H9 (cell line): ENCODE measurements at regions not wholly inside any gene's neighbourhood (a gene's known extent, or its start where the extent isn't known, plus 50 kb on each side); places are given as distances from the start of the nearest gene placed in this dataset.
"Not testable (repeated sequence)": the region's sequence is repeated elsewhere in the genome, so short reads cannot be mapped to it uniquely, and the experiment has no call there.

Experiments
- DNase-seq: peaks from one replicate; pipeline ENCODE4 v3.0.0-alpha.2; 2017
- H2AFZ ChIP-seq: one replicate; pipeline ENCODE4 v1.6.1; 2013; ENCODE audit warnings: mild to moderate bottlenecking, low read length, control low read depth, moderate library complexity
- H2AK5ac ChIP-seq: 2 replicates; pipeline ENCODE4 v1.6.1; 2013; ENCODE audit warnings: low read length, control low read depth, mixed read lengths; ENCODE audit not compliant: insufficient read length
- H2BK120ac ChIP-seq: one replicate; pipeline ENCODE4 v1.6.1; 2013; ENCODE audit warnings: low read depth, mild to moderate bottlenecking, low read length, control low read depth, inconsistent platforms; ENCODE audit not compliant: poor library complexity, severe bottlenecking
- H2BK12ac ChIP-seq: 2 replicates; pipeline ENCODE4 v1.6.1; 2013; ENCODE audit warnings: low read length, control low read depth, mixed read lengths, low read depth; ENCODE audit not compliant: insufficient read length
- H2BK15ac ChIP-seq: 2 replicates; pipeline ENCODE4 v1.6.1; 2013; ENCODE audit warnings: low read depth, low read length, control low read depth
- H2BK20ac ChIP-seq: one replicate; pipeline ENCODE4 v1.6.1; 2013; ENCODE audit warnings: low read depth, mild to moderate bottlenecking, low read length, control low read depth, inconsistent platforms; ENCODE audit not compliant: poor library complexity, severe bottlenecking
- H2BK5ac ChIP-seq: 2 replicates; pipeline ENCODE4 v1.6.1; 2013; ENCODE audit warnings: low read length, control low read depth, mixed read lengths; ENCODE audit not compliant: insufficient read length
- H3K14ac ChIP-seq: 2 replicates; pipeline ENCODE4 v1.6.1; 2013; ENCODE audit warnings: low read length, control low read depth; ENCODE audit not compliant: insufficient read depth
- H3K18ac ChIP-seq: 2 replicates; pipeline ENCODE4 v1.6.1; 2013; ENCODE audit warnings: low read depth, mild to moderate bottlenecking, mixed read lengths, low read length, control low read depth; ENCODE audit not compliant: insufficient read length
- H3K23ac ChIP-seq: 2 replicates; pipeline ENCODE4 v1.6.1; 2013; ENCODE audit warnings: low read length, control low read depth, mixed read lengths, low read depth; ENCODE audit not compliant: insufficient read length
- H3K23me2 ChIP-seq: 2 replicates; pipeline ENCODE4 v1.6.1; 2013; ENCODE audit warnings: low read depth, mild to moderate bottlenecking, mixed read lengths, low read length, control low read depth; ENCODE audit not compliant: insufficient read length, poor library complexity, severe bottlenecking
- H3K27ac ChIP-seq: 2 replicates; pipeline ENCODE4 v1.5.1; 2013; ENCODE audit warnings: low read length, control low read depth, mixed read lengths, low read depth; ENCODE audit not compliant: insufficient read length
- H3K27me3 ChIP-seq: 2 replicates; pipeline ENCODE4 v1.6.1; 2013; ENCODE audit warnings: low read length, control low read depth, inconsistent platforms; ENCODE audit not compliant: insufficient read depth
- H3K4ac ChIP-seq: 2 replicates; pipeline ENCODE4 v1.6.1; 2013; ENCODE audit warnings: low read depth, mild to moderate bottlenecking, control low read depth, inconsistent platforms, low read length, moderate library complexity
- H3K4me1 ChIP-seq: 2 replicates; pipeline ENCODE4 v1.6.1; 2013; ENCODE audit warnings: low read length, control low read depth, inconsistent platforms; ENCODE audit not compliant: insufficient read depth
- H3K4me2 ChIP-seq: 2 replicates; pipeline ENCODE4 v1.6.1; 2013; ENCODE audit warnings: low read length, control low read depth, mixed read lengths; ENCODE audit not compliant: insufficient read length, insufficient read depth
- H3K56ac ChIP-seq: 2 replicates; pipeline ENCODE4 v1.6.1; 2013; ENCODE audit warnings: low read depth, mild to moderate bottlenecking, mixed read lengths, low read length, control low read depth; ENCODE audit not compliant: insufficient read length
- H3K79me1 ChIP-seq: 2 replicates; pipeline ENCODE4 v1.6.1; 2013; ENCODE audit warnings: low read depth, mild to moderate bottlenecking, moderate library complexity, low read length, control low read depth, inconsistent platforms; ENCODE audit not compliant: insufficient read depth, poor library complexity, severe bottlenecking
- H3K79me2 ChIP-seq: 2 replicates; pipeline ENCODE4 v1.6.1; 2013; ENCODE audit warnings: low read length, control low read depth, inconsistent platforms; ENCODE audit not compliant: insufficient read depth
- H3K9ac ChIP-seq: 2 replicates; pipeline ENCODE4 v1.6.1; 2013; ENCODE audit warnings: low read length, control low read depth, mixed read lengths; ENCODE audit not compliant: insufficient read length; ENCODE audit errors: extremely low read depth
- H3K9me3 ChIP-seq: one replicate; pipeline ENCODE4 v1.6.1; 2013; ENCODE audit warnings: low read depth, low read length, inconsistent platforms; ENCODE audit not compliant: control insufficient read depth
- H3T11ph ChIP-seq: one replicate; pipeline ENCODE4 v1.6.1; 2013; ENCODE audit warnings: mild to moderate bottlenecking, low read length, control low read depth, inconsistent platforms
- H4K20me1 ChIP-seq: one replicate; pipeline ENCODE4 v1.6.1; 2013; ENCODE audit not compliant: control insufficient read depth, insufficient read length, insufficient read depth
- H4K5ac ChIP-seq: 2 replicates; pipeline ENCODE4 v1.6.1; 2013; ENCODE audit warnings: low read depth, mild to moderate bottlenecking, mixed read lengths, low read length, control low read depth; ENCODE audit not compliant: insufficient read length
- H4K8ac ChIP-seq: replicated peaks from 2 replicates; pipeline ENCODE4 v1.6.1; 2013; ENCODE audit warnings: low read length, control low read depth, mixed read lengths, low read depth; ENCODE audit not compliant: insufficient read length
- H4K91ac ChIP-seq: 2 replicates; pipeline ENCODE4 v1.6.1; 2013; ENCODE audit warnings: low read depth, mild to moderate bottlenecking, moderate library complexity, mixed read lengths, low read length, control low read depth; ENCODE audit not compliant: insufficient read length
- H3K27ac Mint-ChIP-seq, 3 experiments: 2 replicates in 2 of 3; 3 replicates in 1 of 3; pipeline ENCODE4 v1.8.0; 2020 to 2021; ENCODE audit warnings: mixed read lengths in 3 of 3, mild to moderate bottlenecking in 1 of 3, moderate library complexity in 1 of 3
- H3K27me3 Mint-ChIP-seq: 2 replicates; pipeline ENCODE4 v1.8.0; 2021; ENCODE audit warnings: low read depth, mild to moderate bottlenecking, moderate library complexity, mixed read lengths
- H3K36me3 Mint-ChIP-seq, 3 experiments: 2 replicates in 2 of 3; 3 replicates in 1 of 3; pipeline ENCODE4 v1.8.0; 2020 to 2021; ENCODE audit warnings: low read depth in 3 of 3, mixed read lengths in 3 of 3; ENCODE audit not compliant: insufficient read depth in 1 of 3
- H3K4me1 Mint-ChIP-seq, 2 experiments: 2 replicates each; pipeline ENCODE4 v1.8.0; 2020; ENCODE audit warnings: mixed read lengths in 2 of 2
- H3K4me3 Mint-ChIP-seq, 2 experiments: 2 replicates in 1 of 2; 3 replicates in 1 of 2; pipeline ENCODE4 v1.8.0; 2020 to 2021; ENCODE audit warnings: mild to moderate bottlenecking in 2 of 2, mixed read lengths in 2 of 2, moderate library complexity in 1 of 2
- H3K9me3 Mint-ChIP-seq, 2 experiments: 2 replicates in 1 of 2; 3 replicates in 1 of 2; pipeline ENCODE4 v1.8.0; 2020; ENCODE audit warnings: mild to moderate bottlenecking in 2 of 2, mixed read lengths in 2 of 2, moderate library complexity in 1 of 2
- CTCF ChIP-seq: fragments of 200-600 bp; sonication (generic); conservative IDR thresholded peaks from 3 replicates; pipeline ENCODE4 v1.8.0; 2021; ENCODE audit warnings: antibody characterized with exemption, mild to moderate bottlenecking
- WGBS: extraction: QIAGEN DNeasy Blood & Tissue Kit; methylation state at CpG from one replicate; pipeline ENCODE4 v1.1.7; 2013; ENCODE audit warnings: missing lambda C conversion rate, low lambda C conversion rate, mixed read lengths; ENCODE audit not compliant: insufficient read length; ENCODE audit errors: extremely low coverage; 5-methylcytosine and 5-hydroxymethylcytosine counted together

GRCh38 chr17:22128723-22129122 lies 436.4 kb downstream of the KCNJ18 start:
- Histone ChIP-seq H3K9ac (no peak overlapping the region), H2BK12ac (no peak overlapping the region), H3K27me3 (no peaks in the 10 kb centered on the region), H3K23me2 (no peaks in the 10 kb centered on the region), H3K18ac (no peak overlapping the region), H4K8ac (no peak overlapping the region), H3K79me2 (no peaks in the 10 kb centered on the region), H3K79me1 (no peaks in the 10 kb centered on the region), H2AFZ (no peak overlapping the region), H2BK5ac (no peak overlapping the region), H4K91ac (no peak overlapping the region), H2BK120ac (no peak overlapping the region), H4K20me1 (no peaks in the 10 kb centered on the region), H2BK15ac (no peak overlapping the region), H2BK20ac (no peak overlapping the region), H2AK5ac (no peak overlapping the region), H3K4ac (no peak overlapping the region), H3K9me3 (peaks cover 33% of the 10 kb centered on the region), H3K27ac (no peak overlapping the region), H3K4me1 (no peaks in the 10 kb centered on the region), H3K56ac (no peak overlapping the region), H3K14ac (no peak overlapping the region), H3K4me2 (no peak overlapping the region), H3T11ph (no peak overlapping the region), H3K23ac (no peak overlapping the region), H4K5ac (no peak overlapping the region)
- peaks cover 1% of the 10 kb centered on the region; the same call in 1 of the 2 replicates for H3K27me3 Mint-ChIP-seq
- H3K4me3 Mint-ChIP-seq, result no peak overlapping the region
- DNase-seq, result no peak
- H3K9me3 Mint-ChIP-seq, result peaks cover 59 to 61% of the 10 kb centered on the region in 2 experiments
- H3K36me3 Mint-ChIP-seq, result peaks cover 5 to 19% (median 18%) of the 10 kb centered on the region in 3 experiments; a peak in 5 of 7 replicates
- no CpG with 5 or more reads among the region's 1 CpG for WGBS
- no peak for TF ChIP-seq CTCF
- no peak overlapping the region for H3K27ac Mint-ChIP-seq
- H3K4me1 Mint-ChIP-seq, result no peaks in the 10 kb centered on the region

DNA sequence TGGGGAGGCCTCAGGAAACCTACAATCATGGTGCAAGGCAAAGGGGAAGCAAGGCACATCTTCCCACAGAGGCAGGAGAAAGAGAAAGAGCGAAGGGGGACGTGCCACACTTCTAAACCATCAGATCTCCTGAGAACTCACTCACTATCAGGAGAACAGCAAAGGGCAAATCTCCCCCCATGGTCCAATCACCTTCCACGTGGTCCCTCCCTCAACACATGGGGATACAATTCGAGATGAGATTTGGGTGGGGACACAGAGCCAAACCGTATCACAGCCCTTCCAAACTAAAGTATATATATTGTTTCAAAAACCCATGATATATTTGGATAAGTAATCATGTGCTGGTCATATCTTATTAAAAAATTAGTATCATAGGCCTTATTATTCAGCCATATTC lies 437.6 kb downstream of the KCNJ18 start:
- not testable (repeated sequence) for H3K79me2 ChIP-seq, H3K23ac ChIP-seq, H3K4me2 ChIP-seq, H4K5ac ChIP-seq, H3K27ac ChIP-seq, H2BK12ac ChIP-seq, H2BK5ac ChIP-seq, H3T11ph ChIP-seq, H3K4me1 ChIP-seq, H2BK20ac ChIP-seq, H2BK120ac ChIP-seq, H3K14ac ChIP-seq, DNase-seq, H3K18ac ChIP-seq, H3K27me3 Mint-ChIP-seq, H3K27me3 ChIP-seq, H4K20me1 ChIP-seq, H2AFZ ChIP-seq, H4K91ac ChIP-seq, H2AK5ac ChIP-seq, H3K9ac ChIP-seq, H3K27ac Mint-ChIP-seq, H3K56ac ChIP-seq, H3K4ac ChIP-seq, H3K79me1 ChIP-seq, H3K4me1 Mint-ChIP-seq, H2BK15ac ChIP-seq, H4K8ac ChIP-seq, H3K4me3 Mint-ChIP-seq, H3K23me2 ChIP-seq
- H3K9me3 ChIP-seq, result peaks cover 37% of the 10 kb centered on the region
- H3K36me3 Mint-ChIP-seq, result peaks cover 5 to 19% (median 18%) of the 10 kb centered on the region in 3 experiments; a peak in 5 of 7 replicates
- H3K9me3 Mint-ChIP-seq, result peaks cover 69% of the 10 kb centered on the region in 2 experiments
- no CpG with 5 or more reads among the region's 5 CpGs for WGBS
